Ramos (cell line): ENCODE measurements at regions not wholly inside any gene's neighbourhood (a gene's known extent, or its start where the extent isn't known, plus 50 kb on each side); places are given as distances from the start of the nearest gene placed in this dataset.

Experiments
- in situ Hi-C: fragments of 300-500 bp; cut with MboI; formaldehyde crosslinking; loops from one replicate; pipeline ENCODE4 v1.14.3; 2022; ENCODE audit warnings: low sequenced_read_pairs; ENCODE audit not compliant: unreplicated experiment

DNA sequence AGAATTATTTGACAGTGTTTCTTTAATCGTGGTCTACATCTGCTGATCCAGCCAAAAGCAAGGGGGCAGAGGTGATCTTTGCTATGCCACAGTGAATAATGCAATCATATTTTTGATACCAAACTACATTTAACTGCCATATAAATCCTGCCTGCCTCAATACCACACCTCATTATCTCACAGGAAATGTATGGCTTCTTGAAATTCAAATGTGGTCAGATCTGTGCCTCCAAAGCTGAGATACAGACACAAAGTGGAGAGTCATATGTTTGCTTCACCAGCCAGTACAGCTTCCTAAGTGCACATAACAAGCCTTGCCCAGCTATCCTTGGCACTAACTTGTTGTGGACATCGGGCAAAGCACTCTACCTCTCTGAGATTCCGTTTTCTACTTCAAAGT lies 250.0 kb upstream of the NFIA start:
- in situ Hi-C loops: loop anchor here (25.0 kb wide), 1 partner anchor 1005 kb away; no protein-coding TSS in a partner anchor

DNA sequence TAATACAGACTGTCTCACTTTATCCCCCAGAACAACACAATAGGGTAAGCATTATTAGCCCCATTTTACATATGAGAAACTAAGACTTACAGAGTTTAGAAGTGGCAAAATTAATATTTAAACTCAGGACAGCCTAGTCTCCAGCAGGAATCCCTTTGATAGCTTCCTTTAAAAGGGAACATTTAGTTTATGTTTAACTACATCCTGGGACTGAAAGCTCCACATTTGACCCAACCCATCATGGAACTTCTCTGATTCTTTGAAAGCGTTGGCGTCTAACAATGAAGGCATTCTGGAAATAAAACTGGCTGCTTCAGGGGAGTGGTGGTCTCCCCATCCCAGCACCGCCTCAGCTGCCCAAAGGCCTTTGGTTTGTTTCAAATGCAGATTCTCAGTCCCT lies 250.6 kb upstream of the NFIA start:
- in situ Hi-C loops: loop anchor here (25.0 kb wide), 1 partner anchor 1006 kb away; no protein-coding TSS in a partner anchor

DNA sequence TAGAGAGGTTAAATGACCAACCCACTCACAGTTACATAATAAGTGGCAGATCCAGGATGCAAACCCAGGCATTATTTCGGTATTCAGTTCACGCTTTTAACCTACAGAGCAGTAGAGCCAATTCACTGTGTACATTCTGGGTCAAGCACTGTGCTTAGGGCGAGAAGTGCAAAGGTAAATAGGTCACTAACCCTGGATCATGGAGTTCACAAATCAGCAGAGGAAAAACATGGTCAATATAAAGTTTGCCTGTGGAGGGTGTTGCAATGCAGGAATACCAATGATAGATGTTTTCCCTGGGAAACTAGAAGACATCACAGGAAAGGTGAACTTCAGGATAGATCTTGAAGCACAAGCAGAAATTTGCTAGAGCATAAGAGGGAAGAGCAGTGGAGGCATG lies 253.4 kb upstream of the NFIA start:
- in situ Hi-C loops: loop anchor here (25.0 kb wide), 1 partner anchor 1008 kb away; no protein-coding TSS in a partner anchor

- in situ Hi-C loops: loop anchor here (25.0 kb wide), 1 partner anchor 1011 kb away; no protein-coding TSS in a partner anchor
Observed at GRCh38 chr1:60826320-60827094, 255.9 kb upstream of the NFIA start.

- in situ Hi-C loops: loop anchor here (25.0 kb wide), 1 partner anchor 1012 kb away; no protein-coding TSS in a partner anchor
Observed at GRCh38 chr1:60825593-60825992, 256.8 kb upstream of the NFIA start.

DNA sequence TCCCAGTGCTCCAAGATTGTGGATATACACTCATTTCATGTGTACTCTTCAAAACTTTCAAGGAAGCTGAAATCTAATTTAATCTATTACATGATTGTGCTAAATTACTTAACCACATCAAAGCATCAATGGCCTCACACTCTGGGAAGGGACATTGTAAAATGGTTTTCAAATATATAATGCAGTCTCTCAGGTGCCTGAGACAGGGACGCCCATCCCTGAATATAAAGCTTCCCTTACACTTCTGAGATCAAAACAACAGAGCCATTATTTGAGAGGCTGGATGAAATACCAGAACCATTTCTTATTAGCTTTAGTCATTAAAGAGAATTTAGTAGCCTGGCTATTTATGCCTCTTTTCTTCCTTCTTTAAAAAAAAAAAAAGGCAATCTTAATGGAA lies 259.2 kb upstream of the NFIA start:
- in situ Hi-C loops: no loop called here

GRCh38 chr1:60822252-60822651 lies 260.1 kb upstream of the NFIA start:
- in situ Hi-C loops: no loop called here

DNA sequence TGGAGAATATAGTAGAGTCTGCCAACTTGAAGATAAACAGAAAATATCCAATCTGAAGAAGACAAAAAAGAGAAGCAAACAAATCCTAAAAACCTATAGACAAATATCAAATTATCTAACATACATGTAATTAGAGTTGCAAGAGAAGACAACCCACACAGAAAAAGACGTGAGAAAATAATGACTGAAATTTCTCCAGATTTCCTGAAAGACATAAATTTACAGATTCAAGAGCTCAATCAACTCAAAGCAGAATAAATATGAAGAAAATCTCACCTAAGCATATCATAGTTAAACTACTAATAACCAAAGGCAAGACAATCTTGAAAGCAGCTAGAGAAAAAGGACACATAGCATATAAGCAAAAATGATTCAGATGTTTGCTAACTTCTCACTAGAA lies 261.2 kb upstream of the NFIA start:
- in situ Hi-C loops: no loop called here

- in situ Hi-C loops: no loop called here
Observed at GRCh38 chr1:60818969-60819701, 263.2 kb upstream of the NFIA start.

GRCh38 chr1:60813071-60813470 lies 269.3 kb upstream of the NFIA start:
- in situ Hi-C loops: no loop called here

GRCh38 chr1:60809204-60809980 lies 273.0 kb upstream of the NFIA start:
- in situ Hi-C loops: no loop called here

DNA sequence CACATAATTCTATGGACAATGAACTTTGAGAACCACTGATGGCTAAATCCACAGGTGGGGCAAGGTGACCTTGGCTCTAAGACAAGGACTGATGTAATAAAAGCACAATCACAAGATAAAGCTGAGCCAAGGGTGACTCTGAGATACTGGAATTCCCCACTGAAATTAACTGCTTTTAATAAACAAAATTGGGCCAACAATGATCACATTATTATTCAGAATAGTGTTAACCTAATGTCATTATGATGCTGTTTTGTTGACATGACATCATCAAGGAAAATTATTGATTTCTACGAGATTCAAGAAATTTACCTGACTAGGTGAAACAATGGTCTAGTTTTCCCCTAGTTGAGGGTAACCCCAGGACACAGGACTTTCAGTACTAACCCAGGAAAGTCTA lies 273.7 kb upstream of the NFIA start:
- in situ Hi-C loops: no loop called here

GRCh38 chr1:60802884-60803283 lies 279.5 kb upstream of the NFIA start:
- in situ Hi-C loops: no loop called here

DNA sequence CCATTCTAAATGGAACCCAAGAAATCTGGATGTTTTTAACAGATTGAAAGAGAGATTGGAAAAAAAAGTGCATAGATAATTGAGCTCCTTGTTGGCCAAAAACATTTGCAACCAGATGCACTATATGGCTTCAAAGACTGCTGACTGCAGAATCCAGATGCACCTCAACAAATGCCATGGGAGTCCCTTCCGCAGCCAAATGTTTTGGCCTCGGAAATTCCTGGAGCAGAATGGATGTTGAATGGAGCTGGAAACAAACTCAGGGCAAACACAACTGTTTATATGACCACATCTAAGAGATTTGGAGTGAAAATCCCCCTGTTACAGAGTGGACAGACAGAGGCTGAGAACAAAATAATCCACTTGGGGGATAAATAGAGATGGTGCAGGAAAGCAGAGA lies 285.0 kb upstream of the NFIA start:
- in situ Hi-C loops: no loop called here

GRCh38 chr1:60791226-60791625 lies 291.1 kb upstream of the NFIA start:
- in situ Hi-C loops: no loop called here

GRCh38 chr1:60773099-60773498 lies 309.3 kb upstream of the NFIA start:
- in situ Hi-C loops: loop anchor here (25.0 kb wide), 1 partner anchor 786 kb away; no protein-coding TSS in a partner anchor

DNA sequence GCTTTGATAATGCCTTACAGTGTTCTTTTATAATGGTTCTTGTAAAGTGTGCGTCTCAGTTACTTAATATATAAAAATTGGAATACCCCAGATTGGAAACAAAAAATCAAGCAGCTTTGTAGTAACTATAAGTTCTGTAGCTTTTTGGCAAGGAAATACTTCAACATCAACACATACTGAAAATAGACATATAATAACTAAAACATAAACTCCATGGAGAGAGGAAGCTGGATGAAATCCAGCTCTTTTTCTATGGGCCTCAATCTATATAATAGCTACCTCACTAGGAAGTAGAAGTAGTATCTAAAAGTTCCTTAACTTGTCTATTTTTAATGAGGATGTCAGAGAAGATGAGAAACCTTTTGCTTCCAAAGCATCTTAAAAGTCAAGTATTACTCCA lies 313.3 kb upstream of the NFIA start:
- in situ Hi-C loops: loop anchor here (25.0 kb wide), 1 partner anchor 782 kb away; no protein-coding TSS in a partner anchor

DNA sequence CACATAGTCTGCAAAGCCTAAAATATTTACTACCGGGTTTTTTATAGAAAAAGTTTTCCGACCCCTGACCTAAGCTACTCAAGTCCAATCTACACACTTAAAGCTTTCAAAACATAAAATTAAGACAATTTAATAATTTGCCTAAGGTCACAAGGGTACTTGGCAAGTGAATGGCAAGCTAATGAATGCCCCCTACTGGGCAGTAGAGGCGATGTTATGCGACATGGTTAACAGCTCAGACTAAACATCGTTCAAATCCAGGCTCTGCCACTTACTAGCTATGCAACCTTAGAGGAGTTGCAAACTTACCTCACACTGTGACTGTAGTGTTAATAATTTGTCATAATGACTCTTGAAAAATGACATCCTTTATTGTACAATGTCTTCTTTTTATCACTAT lies 317.2 kb upstream of the NFIA start:
- in situ Hi-C loops: loop anchor here (25.0 kb wide), 1 partner anchor 778 kb away; no protein-coding TSS in a partner anchor

GRCh38 chr1:60764489-60764888 lies 317.9 kb upstream of the NFIA start:
- in situ Hi-C loops: loop anchor here (25.0 kb wide), 1 partner anchor 777 kb away; no protein-coding TSS in a partner anchor

- in situ Hi-C loops: loop anchor here (25.0 kb wide), 1 partner anchor 776 kb away; no protein-coding TSS in a partner anchor
Observed at GRCh38 chr1:60763741-60764140, 318.6 kb upstream of the NFIA start.
